ENCODE measurements at regions not wholly inside any gene's neighbourhood (a gene's known extent, or its start where the extent isn't known, plus 50 kb on each side); places are given as distances from the start of the nearest gene placed in this dataset.

DNA sequence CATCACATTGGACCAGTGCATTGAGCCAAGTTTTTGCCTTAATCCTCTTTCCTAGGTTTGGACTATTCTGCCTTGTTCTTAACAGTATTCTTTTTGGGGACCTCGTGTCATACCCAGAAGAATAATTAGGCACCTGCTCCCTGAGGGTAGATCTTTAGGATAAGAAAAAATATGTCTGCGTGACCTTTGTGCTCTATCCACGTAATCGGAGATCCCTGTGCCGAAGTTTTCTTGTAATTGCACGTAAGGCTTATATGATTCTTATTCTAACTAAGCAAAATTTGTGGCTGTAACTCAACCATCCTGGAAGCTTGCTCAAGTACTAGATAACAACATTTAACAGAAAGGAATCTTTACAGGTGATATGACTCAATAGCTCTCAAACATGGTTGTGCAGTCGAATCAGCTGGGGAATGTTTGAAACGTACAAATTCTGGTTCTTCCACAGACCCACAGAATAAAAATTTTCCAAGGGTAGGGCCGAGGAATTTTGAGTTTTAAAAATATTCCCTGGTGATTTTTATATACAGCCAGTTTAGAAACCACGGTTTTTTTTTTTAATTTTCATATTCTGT lies 344.3 kb downstream of the GBA3 start:
- no peak for TF ChIP-seq CREB1 (IDR thresholded peaks at IDR 0.05)
- no peak for TF ChIP-seq CREB1 (CRISPR knock-in tag; IDR thresholded peaks at IDR 0.05)
- TF ChIP-seq, protein P1, sequence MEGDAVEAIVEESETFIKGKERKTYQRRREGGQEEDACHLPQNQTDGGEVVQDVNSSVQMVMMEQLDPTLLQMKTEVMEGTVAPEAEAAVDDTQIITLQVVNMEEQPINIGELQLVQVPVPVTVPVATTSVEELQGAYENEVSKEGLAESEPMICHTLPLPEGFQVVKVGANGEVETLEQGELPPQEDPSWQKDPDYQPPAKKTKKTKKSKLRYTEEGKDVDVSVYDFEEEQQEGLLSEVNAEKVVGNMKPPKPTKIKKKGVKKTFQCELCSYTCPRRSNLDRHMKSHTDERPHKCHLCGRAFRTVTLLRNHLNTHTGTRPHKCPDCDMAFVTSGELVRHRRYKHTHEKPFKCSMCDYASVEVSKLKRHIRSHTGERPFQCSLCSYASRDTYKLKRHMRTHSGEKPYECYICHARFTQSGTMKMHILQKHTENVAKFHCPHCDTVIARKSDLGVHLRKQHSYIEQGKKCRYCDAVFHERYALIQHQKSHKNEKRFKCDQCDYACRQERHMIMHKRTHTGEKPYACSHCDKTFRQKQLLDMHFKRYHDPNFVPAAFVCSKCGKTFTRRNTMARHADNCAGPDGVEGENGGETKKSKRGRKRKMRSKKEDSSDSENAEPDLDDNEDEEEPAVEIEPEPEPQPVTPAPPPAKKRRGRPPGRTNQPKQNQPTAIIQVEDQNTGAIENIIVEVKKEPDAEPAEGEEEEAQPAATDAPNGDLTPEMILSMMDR (IDR thresholded peaks at IDR 0.05 in 2 of 3, conservative IDR thresholded peaks at IDR 0.05 in 1 of 3; ENCODE audit: insufficient read depth in 2 of 3, low read depth in 1 of 3, low read length in 3 of 3): no peak
- no peak for TF ChIP-seq CBX3 (IDR thresholded peaks at IDR 0.05; ENCODE audit: borderline replicate concordance in 1 of 2, low read length in 2 of 2)
- TF ChIP-seq, protein P2, sequence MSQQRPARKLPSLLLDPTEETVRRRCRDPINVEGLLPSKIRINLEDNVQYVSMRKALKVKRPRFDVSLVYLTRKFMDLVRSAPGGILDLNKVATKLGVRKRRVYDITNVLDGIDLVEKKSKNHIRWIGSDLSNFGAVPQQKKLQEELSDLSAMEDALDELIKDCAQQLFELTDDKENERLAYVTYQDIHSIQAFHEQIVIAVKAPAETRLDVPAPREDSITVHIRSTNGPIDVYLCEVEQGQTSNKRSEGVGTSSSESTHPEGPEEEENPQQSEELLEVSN (IDR thresholded peaks at IDR 0.05; ENCODE audit: borderline replicate concordance in 1 of 2, extremely low read depth in 1 of 2, insufficient read depth in 1 of 2, insufficient read length in 1 of 2, low read depth in 1 of 2, low read length in 1 of 2, poor library complexity in 1 of 2, severe bottlenecking in 1 of 2): no peak
- TF ChIP-seq POLR2A (conservative IDR thresholded peaks at IDR 0.05): no peak
- TF ChIP-seq, protein P3, sequence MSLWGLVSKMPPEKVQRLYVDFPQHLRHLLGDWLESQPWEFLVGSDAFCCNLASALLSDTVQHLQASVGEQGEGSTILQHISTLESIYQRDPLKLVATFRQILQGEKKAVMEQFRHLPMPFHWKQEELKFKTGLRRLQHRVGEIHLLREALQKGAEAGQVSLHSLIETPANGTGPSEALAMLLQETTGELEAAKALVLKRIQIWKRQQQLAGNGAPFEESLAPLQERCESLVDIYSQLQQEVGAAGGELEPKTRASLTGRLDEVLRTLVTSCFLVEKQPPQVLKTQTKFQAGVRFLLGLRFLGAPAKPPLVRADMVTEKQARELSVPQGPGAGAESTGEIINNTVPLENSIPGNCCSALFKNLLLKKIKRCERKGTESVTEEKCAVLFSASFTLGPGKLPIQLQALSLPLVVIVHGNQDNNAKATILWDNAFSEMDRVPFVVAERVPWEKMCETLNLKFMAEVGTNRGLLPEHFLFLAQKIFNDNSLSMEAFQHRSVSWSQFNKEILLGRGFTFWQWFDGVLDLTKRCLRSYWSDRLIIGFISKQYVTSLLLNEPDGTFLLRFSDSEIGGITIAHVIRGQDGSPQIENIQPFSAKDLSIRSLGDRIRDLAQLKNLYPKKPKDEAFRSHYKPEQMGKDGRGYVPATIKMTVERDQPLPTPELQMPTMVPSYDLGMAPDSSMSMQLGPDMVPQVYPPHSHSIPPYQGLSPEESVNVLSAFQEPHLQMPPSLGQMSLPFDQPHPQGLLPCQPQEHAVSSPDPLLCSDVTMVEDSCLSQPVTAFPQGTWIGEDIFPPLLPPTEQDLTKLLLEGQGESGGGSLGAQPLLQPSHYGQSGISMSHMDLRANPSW (CRISPR knock-in tag; IDR thresholded peaks at IDR 0.05): no peak
- TF ChIP-seq ZNF551 (CRISPR knock-in tag; IDR thresholded peaks at IDR 0.05): no peak
- TF ChIP-seq KLF1 (tag; IDR thresholded peaks at IDR 0.05): no peak

All from K562 (cell line).